HCT116 (cell line): ENCODE measurements at regions not wholly inside any gene's neighbourhood (a gene's known extent, or its start where the extent isn't known, plus 50 kb on each side); places are given as distances from the start of the nearest gene placed in this dataset.

Source experiments
- ATAC-seq: fragments of 200-7000 bp; cut with Tn5 transposase; 2 replicates; pipeline ENCODE4 v1.9.1; 2020; ENCODE audit warnings: mild to moderate bottlenecking, moderate library complexity
- BruUV-seq: library from RNA; stranded (reverse); fragments of 400-500 nt; replicated peaks from 2 replicates; lab custom pipeline; 2021; lab: Mats Ljungman, UMichigan
- CTCF ChIA-PET: fragments of 300-600 bp; sonication (Branson Sonifier 250); formaldehyde crosslinking; loops from one replicate; lab custom pipeline; 2021; ENCODE audit warnings: antibody characterized with exemption; lab: Charles Lee
- POLR2A ChIA-PET: fragments of 300-600, 350-600 bp; sonication (Branson Sonifier 250); formaldehyde crosslinking; loops from one replicate; lab custom pipeline; 2021; ENCODE audit warnings: antibody characterized with exemption; lab: Charles Lee
- RAD21 ChIA-PET, 2 experiments: fragments of 300-600 bp; sonication (Branson Sonifier 250); formaldehyde crosslinking; loops; one replicate each; lab custom pipeline; 2023; ENCODE audit warnings: low total read pairs in 2 of 2; ENCODE audit not compliant: uncharacterized antibody in 2 of 2, unreplicated experiment in 2 of 2, low non-redundant PET in 1 of 2; lab: Charles Lee
- DNase-seq: peaks from one replicate; pipeline ENCODE4 v3.0.0-alpha.2; 2010; ENCODE audit warnings: low read depth, low spot score
- H2AFZ ChIP-seq: fragments of 200-600 bp; shearing (Covaris generic), sonication (generic); 2 replicates; pipeline ENCODE4 v1.6.1; 2017; ENCODE audit warnings: low read depth, mixed run types, mixed read lengths, antibody characterized with exemption, low read length; ENCODE audit not compliant: poor library complexity, severe bottlenecking
- H3K27ac ChIP-seq: 2 replicates; pipeline ENCODE4 v1.5.1; 2012; ENCODE audit warnings: low read depth, low read length
- H3K27me3 ChIP-seq: fragments of 200-600 bp; sonication (generic); 2 replicates; pipeline ENCODE4 v1.6.1; 2016; ENCODE audit warnings: mixed run types, low read length, mixed read lengths; ENCODE audit not compliant: insufficient read depth
- H3K36me3 ChIP-seq, 2 experiments: fragments of 200-500 bp in 1 of 2; fragments of 200-600 bp in 1 of 2; sonication (Bioruptor generic) in 1 of 2; sonication (generic) in 1 of 2; 2 replicates each; pipeline versions ENCODE4 v1.5.1 to v1.6.1; 2014 to 2016; ENCODE audit warnings: low read length in 2 of 2, inconsistent platforms in 1 of 2, mixed read lengths in 1 of 2, mixed run types in 1 of 2; ENCODE audit not compliant: insufficient read depth in 2 of 2, control insufficient read depth in 1 of 2
- H3K4me1 ChIP-seq, 2 experiments: fragments of 200-600 bp in 1 of 2; sonication (generic) in 1 of 2; 2 replicates each; pipeline versions ENCODE4 v1.5.1 to v1.6.1; 2012 to 2017; ENCODE audit warnings: low read length in 2 of 2, inconsistent platforms in 1 of 2, mild to moderate bottlenecking in 1 of 2, mixed read lengths in 1 of 2, mixed run types in 1 of 2, moderate library complexity in 1 of 2; ENCODE audit not compliant: insufficient read depth in 2 of 2, control insufficient read depth in 1 of 2
- H3K4me2 ChIP-seq: fragments of 200-600 bp; sonication (generic); 2 replicates; pipeline ENCODE4 v1.6.1; 2017; ENCODE audit warnings: mixed run types, low read length, mixed read lengths
- H3K4me3 ChIP-seq, 2 experiments: fragments of 200-600 bp in 1 of 2; sonication (generic) in 1 of 2; replicated peaks in 1 of 2; 2 replicates each; pipeline ENCODE4 v1.5.1; 2011 to 2016; ENCODE audit warnings: low read length in 2 of 2, control low read depth in 1 of 2, low read depth in 1 of 2, mild to moderate bottlenecking in 1 of 2, mixed read lengths in 1 of 2, mixed run types in 1 of 2
- H3K79me2 ChIP-seq: fragments of 200-600 bp; sonication (generic); 2 replicates; pipeline ENCODE4 v1.6.1; 2017; ENCODE audit warnings: mild to moderate bottlenecking, mixed run types, low read length, moderate library complexity, mixed read lengths; ENCODE audit not compliant: insufficient read depth
- H3K9ac ChIP-seq: fragments of 200-600 bp; sonication (generic); 2 replicates; pipeline ENCODE4 v1.6.1; 2016; ENCODE audit warnings: low read length, mixed read lengths
- H3K9me2 ChIP-seq: fragments of 200-600 bp; sonication (generic), shearing (Covaris generic); 2 replicates; pipeline ENCODE4 v1.6.1; 2017; ENCODE audit warnings: mixed run types, mild to moderate bottlenecking, moderate library complexity; ENCODE audit not compliant: insufficient read depth
- H3K9me3 ChIP-seq, 2 experiments: fragments of 200-500 bp in 1 of 2; fragments of 200-600 bp in 1 of 2; sonication (Bioruptor generic) in 1 of 2; sonication (generic) in 1 of 2; 2 replicates each; pipeline ENCODE4 v1.6.1; 2014 to 2017; ENCODE audit warnings: low read length in 2 of 2, mixed read lengths in 2 of 2, inconsistent platforms in 1 of 2, low read depth in 1 of 2, mild to moderate bottlenecking in 1 of 2, mixed run types in 1 of 2, moderate library complexity in 1 of 2; ENCODE audit not compliant: control insufficient read depth in 1 of 2, insufficient read depth in 1 of 2
- H4K20me1 ChIP-seq: fragments of 200-600 bp; sonication (generic), shearing (Covaris generic); 2 replicates; pipeline ENCODE4 v1.6.1; 2017; ENCODE audit warnings: mixed run types, mild to moderate bottlenecking, moderate library complexity; ENCODE audit not compliant: insufficient read depth
- CTCF ChIP-seq, 3 experiments: fragments of 200-600 bp in 1 of 3; sonication (generic) in 1 of 3; IDR thresholded peaks in 2 of 3; conservative IDR thresholded peaks in 1 of 3; 2 replicates each; pipeline ENCODE4 v1.5.1; 2012 to 2017; ENCODE audit warnings: low read depth in 2 of 3, low read length in 2 of 3, antibody characterized with exemption in 1 of 3, borderline replicate concordance in 1 of 3, control low read depth in 1 of 3, mild to moderate bottlenecking in 1 of 3, mixed read lengths in 1 of 3, mixed run types in 1 of 3, moderate library complexity in 1 of 3; ENCODE audit not compliant: insufficient read depth in 1 of 3
- EGR1 ChIP-seq: IDR thresholded peaks from 2 replicates; pipeline ENCODE4 v1.6.1; 2012; ENCODE audit warnings: low read depth
- ELF1 ChIP-seq: IDR thresholded peaks from 2 replicates; pipeline ENCODE4 v1.6.1; 2012; ENCODE audit warnings: low read depth, borderline replicate concordance
- EZH2phosphoT487 ChIP-seq: fragments of 200-600 bp; IDR thresholded peaks from 2 replicates; pipeline ENCODE4 v1.6.1; 2018; ENCODE audit warnings: antibody characterized with exemption, borderline replicate concordance
- FOSL1 ChIP-seq: IDR thresholded peaks from 2 replicates; pipeline ENCODE4 v1.6.1; 2012; ENCODE audit warnings: low read depth
- MAX ChIP-seq: IDR thresholded peaks from 2 replicates; pipeline ENCODE4 v1.6.1; 2012
- POLR2A ChIP-seq: IDR thresholded peaks from 2 replicates; pipeline ENCODE4 v1.7.0; 2011; ENCODE audit warnings: borderline replicate concordance; ENCODE audit not compliant: insufficient read depth, insufficient read length; ENCODE audit errors: extremely low read depth
- POLR2AphosphoS5 ChIP-seq: IDR thresholded peaks from 2 replicates; pipeline ENCODE4 v1.6.1; 2011; ENCODE audit warnings: mild to moderate bottlenecking, low read depth, low read length, moderate library complexity
- REST ChIP-seq: IDR thresholded peaks from 2 replicates; pipeline ENCODE4 v1.6.1; 2012; ENCODE audit warnings: low read depth
- SIN3A ChIP-seq: IDR thresholded peaks from 2 replicates; pipeline ENCODE4 v1.6.1; 2012; ENCODE audit warnings: low read depth
- SP1 ChIP-seq: IDR thresholded peaks from 2 replicates; pipeline ENCODE4 v1.6.1; 2012; ENCODE audit warnings: low read depth
- SRF ChIP-seq: IDR thresholded peaks from 2 replicates; pipeline ENCODE4 v1.6.1; 2012; ENCODE audit warnings: low read depth
- TCF7L2 ChIP-seq: IDR thresholded peaks from 2 replicates; pipeline ENCODE4 v1.7.0; 2011; ENCODE audit warnings: borderline replicate concordance, inconsistent platforms; ENCODE audit not compliant: insufficient read depth, insufficient read length; ENCODE audit errors: extremely low read depth
- intact Hi-C: fragments of 100-400 bp; cut with micrococcal nuclease; formaldehyde crosslinking; loops from 2 replicates; pipeline ENCODE4 v1.10.0; 2022

- no peak for TF ChIP-seq MAX
- TF ChIP-seq SP1: no peak
- TF ChIP-seq TCF7L2: no peak
- no peak for TF ChIP-seq SIN3A
- TF ChIP-seq POLR2A: no peak
- no peak for TF ChIP-seq EZH2phosphoT487
- TF ChIP-seq CTCF (IDR thresholded peaks at IDR 0.05 in 2 of 3, conservative IDR thresholded peaks at IDR 0.05 in 1 of 3; ENCODE audit: borderline replicate concordance in 1 of 3, insufficient read depth in 1 of 3, low read depth in 2 of 3, low read length in 2 of 3): no peak
- TF ChIP-seq EGR1: no peak
- TF ChIP-seq SRF: no peak
- no peak for TF ChIP-seq ELF1
- TF ChIP-seq FOSL1: no peak
- TF ChIP-seq POLR2AphosphoS5: no peak
- no peak for TF ChIP-seq REST
- no peak for DNase-seq
- CTCF ChIA-PET: no interaction called here
- Histone ChIP-seq H3K4me1 (no peaks in the 10 kb centered on the region), H3K9me2 (no peaks in the 10 kb centered on the region), H3K4me3 (no peak overlapping the region), H4K20me1 (no peaks in the 10 kb centered on the region), H3K27me3 (no peaks in the 10 kb centered on the region), H3K36me3 (no peaks in the 10 kb centered on the region), H2AFZ (no peak overlapping the region), H3K79me2 (peaks cover 75% of the 10 kb centered on the region), H3K9ac (no peak overlapping the region), H3K27ac (no peak overlapping the region), H3K4me2 (no peak overlapping the region), H3K9me3 (no peaks in the 10 kb centered on the region)
- ATAC-seq: no peak
- POLR2A ChIA-PET: no interaction called here
- RAD21 ChIA-PET: no interaction called here
- intact Hi-C loops: no loop called here
- no TSS peak for BruUV-seq
Observed at GRCh38 chrX:51825436-51825835, 68.0 kb upstream of the MAGED1 start.
